Activated CD4-positive, CD25-positive, alpha-beta regulatory T cell treated with anti-CD3 and anti-CD28 coated beads, Interleukin-2, amount 50 U/mL, for 24 hours (primary cell): ENCODE measurements at regions not wholly inside any gene's neighbourhood (a gene's known extent, or its start where the extent isn't known, plus 50 kb on each side); places are given as distances from the start of the nearest gene placed in this dataset.

Experiments used
- ATAC-seq, 2 donors: fragments of 150-1000 bp; cut with Tn5 transposase; one replicate each; pipeline ENCODE4 v1.10.0; 2021; ENCODE audit warnings: mild to moderate bottlenecking in 1 of 2, moderate library complexity in 1 of 2

- no peak for ATAC-seq
These were observed 61.3 kb upstream of the SPIN1 start for GRCh38 chr9:88326936-88327335.

DNA sequence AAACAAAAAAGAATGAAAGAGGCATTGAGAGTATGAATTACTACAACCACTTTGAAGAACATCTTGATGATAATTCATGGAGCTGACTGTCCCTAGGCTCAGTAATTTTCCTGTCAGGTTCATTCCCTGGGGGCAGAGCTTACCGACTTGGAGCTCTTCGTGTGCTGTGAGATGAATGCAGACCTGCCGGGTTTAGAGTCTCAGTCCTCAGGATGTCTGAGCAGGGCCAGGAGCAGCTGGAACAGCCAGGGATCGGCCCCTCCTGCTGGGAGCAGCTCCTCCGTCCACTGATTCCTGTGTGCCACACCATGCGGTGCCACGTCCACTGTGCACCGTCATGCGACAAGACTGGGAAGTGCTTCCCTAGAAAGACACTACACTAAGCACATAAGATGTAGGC is 62.2 kb upstream of the SPIN1 start:
- no peak for ATAC-seq

DNA sequence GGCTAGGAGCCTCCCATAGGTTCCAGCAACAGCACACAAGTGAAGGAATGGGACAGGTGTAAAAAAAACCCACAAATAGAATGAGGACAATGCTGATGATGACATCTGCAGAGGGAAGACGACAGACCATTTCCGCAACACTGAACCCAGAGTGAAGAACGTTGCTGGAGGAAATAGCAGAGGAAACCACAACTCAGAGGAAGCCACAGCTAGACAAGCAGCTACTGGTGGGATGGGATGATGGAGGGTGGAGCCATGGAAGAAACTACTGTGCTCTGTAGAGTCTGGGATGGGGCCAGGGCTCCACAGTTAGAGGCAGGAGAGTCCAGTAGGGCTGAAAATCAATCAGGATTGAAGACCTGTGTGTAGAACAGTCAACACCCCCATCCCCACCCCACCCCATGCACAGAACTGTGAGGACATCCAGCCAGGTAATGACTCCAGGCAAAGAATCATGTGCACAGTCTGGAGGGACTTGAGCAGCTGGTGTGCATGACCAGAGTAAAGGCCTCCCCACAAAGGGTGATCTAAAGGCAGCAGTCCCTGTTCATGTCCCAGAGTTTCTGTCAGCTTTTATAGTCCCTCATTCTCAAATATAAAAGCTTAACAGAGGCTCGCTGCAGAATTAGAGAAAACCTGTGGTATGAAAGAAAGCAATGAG is 65.2 kb upstream of the SPIN1 start:
- ATAC-seq: peak; percentile 88 to 89

DNA sequence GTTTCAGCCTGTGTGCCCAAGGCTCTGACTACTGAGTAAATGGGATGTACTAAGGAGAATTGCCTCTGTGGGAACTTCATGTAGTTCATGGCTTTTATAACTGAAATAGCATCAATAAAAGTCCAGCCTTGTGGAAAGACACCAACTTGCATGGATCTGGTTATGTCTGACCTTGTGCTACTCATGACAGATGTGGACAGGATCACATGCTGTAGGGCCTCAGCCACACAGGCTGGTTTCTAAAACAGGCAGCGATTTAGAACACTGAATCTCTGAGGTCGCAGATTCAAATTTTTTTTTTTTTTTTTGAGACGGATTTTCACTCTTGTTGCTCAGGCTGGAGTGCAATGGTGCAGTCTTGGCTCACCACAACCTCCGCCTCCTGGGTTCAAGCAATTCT is 66.5 kb upstream of the SPIN1 start:
- ATAC-seq: no peak

DNA sequence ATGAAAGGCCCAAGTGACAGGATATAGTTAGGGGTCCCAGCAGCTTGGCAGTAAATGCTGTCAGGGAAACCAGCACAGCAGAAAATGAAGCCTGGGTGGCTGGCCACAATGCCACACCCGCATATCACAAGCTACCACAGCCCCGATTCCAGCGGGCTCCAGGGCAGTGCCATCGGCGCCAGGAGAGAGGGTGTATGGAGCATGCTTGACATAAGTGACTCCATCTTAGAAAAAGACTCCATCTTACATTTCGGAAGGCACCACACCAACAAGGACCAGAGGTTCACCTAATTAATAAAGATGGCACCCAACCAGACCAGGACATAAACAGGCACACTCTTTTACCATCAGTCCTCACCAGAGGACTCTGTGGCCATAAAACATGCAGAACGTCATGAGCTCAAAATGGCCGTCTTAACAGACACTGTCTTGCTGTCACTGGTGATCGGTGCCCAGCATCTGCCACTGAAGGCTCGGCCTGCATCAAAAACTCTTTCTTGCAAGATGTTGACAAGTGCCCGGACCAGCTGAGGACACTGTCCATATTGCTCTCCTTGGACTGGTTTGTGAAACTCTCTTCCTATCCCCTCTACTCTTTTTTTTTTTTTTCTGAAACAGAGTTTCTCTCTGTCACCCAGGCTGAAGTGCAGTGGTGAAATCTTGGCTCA is 67.4 kb upstream of the SPIN1 start:
- no peak for ATAC-seq

DNA sequence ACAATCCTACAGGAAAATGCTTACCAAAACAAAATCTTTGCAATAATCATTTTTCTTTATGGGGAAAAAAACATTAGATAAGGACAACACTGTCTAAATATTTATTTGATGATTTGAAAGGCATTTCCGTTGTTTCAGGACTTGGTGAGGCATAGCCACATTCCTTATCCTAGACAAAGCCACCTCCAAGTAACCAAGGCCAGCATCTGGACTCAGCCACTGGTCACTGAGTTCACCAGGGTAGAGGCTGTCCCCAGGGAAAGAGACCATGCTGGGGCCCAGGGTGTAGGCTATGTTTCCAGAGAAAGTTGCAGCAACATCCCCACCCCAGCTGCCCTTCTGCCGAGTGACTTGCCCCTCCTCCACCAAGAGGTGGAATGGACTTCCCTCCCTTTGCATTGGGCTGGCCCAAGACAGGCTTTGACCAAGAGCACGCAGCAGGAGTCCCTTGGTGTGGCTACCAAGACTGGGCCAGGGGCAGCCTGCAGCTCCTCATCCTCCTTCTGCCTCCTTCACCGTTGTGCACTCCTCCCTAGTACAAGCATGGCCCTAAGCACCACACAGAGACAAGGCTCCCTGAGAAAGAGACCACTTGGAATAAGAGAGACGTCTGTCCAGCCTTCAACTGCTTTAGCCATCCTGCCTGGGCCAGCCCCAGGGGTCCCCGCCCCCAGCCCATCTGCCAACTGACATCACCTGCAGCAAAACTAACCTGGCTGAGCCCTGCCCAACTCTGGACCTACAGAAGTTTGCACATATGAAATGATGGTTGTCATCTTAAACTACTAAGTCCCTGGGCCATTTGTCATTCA is 68.1 kb upstream of the SPIN1 start:
- no peak for ATAC-seq

DNA sequence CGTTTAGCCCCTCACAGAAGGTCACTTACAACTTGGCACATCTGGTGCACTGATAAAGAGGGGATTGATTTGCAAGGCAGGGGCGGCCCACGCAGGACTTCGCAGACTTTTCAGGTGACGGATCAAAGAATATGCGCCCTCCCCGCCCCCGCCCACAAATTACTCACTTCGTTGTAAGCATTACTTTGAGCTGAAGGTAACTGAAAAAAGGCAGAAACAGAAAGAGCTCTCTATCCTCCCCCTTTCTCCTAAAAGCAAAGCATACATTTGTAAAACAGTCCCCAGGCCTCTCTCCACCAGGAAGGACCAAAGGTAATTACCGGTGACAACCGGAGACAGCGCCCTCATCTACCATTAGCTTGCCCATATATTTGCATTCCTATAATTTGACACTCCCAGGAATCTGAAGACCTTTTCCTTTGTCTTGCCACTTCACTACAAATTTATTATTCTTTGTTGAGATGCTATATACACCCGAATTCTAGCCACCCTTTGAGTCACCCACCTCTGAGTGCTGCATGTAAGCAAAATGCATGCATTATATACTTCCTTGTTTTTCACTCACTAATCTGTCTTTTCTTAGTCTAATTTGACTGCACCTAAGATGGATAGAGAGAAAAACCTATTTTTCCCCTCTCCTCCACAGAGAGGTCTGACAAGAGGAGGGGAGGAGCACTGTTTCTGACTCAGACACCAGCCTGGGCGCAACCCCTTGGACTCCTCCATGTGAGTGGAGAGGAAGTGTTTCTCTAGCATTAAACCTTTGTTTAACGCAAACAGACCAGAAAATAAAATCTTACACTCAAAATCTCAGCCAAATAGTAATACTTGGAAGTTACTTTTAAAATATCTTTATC is 74.7 kb upstream of the SPIN1 start:
- peak; percentile 63 to 76 for ATAC-seq

DNA sequence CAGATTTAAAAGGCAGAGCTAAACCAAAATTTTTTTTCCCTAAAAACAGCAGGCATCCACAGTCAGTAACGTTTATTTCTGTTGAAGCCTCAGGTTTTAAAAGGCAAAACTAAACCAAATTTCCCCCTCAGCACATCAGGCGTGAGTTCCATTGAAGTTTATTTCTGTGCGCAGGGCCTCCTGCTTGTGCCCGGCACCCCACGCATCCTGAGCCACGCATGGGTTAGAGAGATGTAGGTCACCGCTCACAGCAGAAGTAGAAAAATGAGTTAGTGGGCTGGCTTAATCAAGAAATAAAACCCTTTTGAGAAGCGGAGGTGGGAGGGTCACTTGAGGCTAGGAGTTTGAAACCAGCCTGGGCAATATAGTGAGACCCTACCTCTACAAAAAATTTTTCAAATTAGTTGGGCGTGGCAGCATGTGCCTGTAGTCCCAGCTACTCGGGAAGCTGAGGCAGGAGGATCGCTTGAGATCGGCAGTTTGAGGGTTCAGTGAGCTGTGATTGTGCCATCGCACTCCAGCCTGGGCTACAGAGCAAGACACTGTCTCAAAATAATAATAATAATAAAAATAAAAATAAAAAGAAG is 75.6 kb upstream of the SPIN1 start:
- no peak for ATAC-seq

DNA sequence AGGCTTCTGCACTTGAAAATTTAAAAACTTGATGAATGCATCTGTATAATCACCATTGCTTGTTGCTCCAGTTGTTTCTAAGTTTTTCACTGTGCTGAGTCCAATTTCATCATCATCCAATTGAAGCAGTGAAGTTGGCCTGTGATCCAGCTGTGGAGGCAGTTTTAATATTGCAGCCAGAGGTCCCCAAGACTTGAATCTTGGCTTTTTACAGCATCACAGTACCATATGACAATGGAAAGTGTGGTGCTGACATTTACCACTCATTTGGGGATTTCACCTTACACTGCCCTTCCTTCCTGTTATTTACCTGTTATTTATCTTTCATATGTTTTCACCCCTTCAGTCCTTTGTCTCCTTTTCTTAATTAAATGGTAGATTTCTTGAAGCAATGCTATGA is 76.2 kb upstream of the SPIN1 start:
- ATAC-seq: peak; percentile 62 to 63

GRCh38 chr9:88310310-88310980 is 77.8 kb upstream of the SPIN1 start:
- no peak for ATAC-seq

DNA sequence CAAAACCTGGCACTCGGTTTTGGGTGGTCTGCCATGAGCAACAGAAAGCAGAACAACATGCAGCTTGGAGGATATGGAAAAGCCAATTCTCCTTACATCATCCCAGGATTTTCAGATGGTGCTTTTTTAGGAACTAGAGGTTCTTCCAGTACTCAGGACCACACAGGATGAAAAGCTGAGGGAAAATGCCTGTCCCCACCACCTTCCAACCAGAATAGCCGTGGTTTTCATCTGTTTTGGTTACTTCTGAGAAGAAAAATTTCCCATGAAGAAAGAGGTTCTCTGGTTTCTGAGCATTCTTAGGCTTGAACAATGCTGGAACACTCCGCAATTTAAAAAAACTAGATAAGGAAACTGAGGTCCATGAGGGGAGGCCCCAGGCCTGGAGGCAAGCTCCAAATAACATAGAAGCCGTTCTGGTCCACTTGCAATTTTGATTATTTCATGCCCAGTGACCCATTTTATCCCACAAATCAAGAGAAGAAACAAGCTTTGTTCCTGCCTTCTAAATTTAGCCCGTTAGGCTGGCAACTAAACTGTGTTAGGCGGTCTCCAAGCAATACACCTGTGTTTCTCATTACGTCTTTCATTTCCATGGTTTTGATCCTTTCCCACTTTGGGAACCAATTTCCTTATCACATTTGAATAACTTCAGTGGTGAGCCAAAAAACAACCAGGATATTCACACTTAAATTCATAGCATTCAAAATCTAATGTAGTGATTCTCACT is 79.2 kb upstream of the SPIN1 start:
- no peak for ATAC-seq

- ATAC-seq: no peak
These were observed 81.1 kb upstream of the SPIN1 start for GRCh38 chr9:88307136-88307535.

DNA sequence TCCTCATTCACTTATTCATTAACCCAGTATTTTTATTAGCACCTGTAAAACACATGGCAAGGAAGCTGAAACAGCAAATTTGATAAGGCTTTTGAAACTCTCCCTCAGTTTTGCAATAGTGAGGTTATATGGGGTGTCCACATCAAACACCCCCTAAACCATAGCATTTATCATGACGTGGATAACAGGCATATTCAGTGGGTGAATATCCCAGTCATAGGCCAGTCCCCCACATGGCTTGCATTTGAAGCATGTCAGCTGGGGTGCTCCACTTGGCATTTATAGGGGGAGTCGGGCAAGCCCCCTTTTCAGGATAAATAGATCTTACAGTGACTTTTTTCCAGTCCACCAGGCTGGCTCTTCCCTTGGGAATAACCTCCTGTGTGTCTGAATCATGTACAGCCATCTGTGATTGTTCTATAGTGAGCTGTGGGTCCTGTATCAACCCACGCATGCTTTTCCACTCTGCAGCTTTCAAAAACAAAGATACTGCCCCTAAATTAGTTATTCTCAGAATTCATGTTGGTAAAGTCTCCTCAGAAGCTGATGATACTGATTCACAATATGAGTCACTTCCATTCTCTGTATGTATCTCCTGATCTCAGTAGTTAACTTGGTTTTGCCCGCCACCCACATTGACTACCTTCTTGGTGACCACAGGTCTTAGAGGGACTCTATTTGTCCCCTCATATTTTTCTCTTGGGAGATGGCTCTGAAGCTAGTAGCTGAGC is 84.4 kb upstream of the SPIN1 start:
- ATAC-seq: peak; percentile 95 to 97

GRCh38 chr9:88302579-88303324 is 85.5 kb upstream of the SPIN1 start:
- ATAC-seq: no peak

- no peak for ATAC-seq
These were observed 87.7 kb upstream of the SPIN1 start for GRCh38 chr9:88300556-88300955.

DNA sequence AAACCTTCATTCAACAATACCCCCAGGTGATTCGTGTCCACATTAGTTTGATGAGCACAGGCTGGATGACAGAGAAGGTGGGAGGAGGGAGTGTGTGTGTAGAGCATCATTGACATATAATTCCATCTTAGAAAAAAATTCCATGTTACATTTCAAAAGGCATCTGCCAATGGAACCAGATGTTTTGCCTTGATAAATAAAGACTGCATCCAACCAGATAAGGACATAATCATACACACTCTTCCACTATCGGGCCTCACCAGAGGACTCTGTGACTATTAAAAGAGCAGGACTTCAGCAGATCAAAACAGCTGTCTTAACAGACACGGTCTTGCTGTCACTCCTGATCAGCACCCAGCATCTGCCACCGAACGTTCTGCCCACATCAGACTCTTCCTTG is 96.4 kb upstream of the SPIN1 start:
- no peak for ATAC-seq

DNA sequence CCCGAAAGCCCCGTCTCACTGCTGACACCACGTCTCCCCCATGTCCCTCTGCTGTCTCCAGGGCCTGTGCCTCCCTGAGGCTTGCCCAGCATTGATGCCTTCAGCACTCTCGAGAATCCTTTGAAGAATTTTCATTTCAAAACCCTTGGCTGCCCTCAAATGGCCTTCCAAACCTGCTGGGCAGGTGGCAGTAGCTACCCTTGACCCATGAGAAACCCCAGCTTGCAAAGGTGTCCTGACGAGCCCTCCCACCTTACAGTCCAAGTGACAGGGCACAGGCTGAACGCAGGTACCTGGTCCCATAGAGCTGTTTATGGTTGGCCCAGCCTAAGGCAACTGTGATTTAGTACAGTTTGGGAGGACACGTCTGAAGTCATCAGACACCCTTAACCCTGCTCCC is 97.2 kb upstream of the SPIN1 start:
- no peak for ATAC-seq

DNA sequence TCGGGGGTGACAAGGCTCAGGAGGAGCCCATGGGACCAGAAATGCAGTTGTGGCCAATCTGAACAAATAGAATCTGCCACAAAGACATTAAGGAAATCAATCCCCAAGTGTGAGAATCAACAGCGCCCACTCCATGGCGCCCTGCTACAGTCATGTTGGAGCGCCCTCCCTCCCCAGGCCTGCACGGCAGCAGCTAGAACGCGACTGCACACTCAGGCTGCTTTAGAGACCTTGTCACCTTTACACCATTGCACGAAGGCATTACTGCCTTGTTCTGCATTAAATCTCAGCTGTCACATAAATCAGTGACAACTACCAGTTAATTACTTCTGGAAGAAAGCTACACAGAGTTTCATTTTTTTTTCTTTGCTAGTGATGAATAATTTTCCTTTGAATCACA is 98.7 kb upstream of the SPIN1 start:
- no peak for ATAC-seq

DNA sequence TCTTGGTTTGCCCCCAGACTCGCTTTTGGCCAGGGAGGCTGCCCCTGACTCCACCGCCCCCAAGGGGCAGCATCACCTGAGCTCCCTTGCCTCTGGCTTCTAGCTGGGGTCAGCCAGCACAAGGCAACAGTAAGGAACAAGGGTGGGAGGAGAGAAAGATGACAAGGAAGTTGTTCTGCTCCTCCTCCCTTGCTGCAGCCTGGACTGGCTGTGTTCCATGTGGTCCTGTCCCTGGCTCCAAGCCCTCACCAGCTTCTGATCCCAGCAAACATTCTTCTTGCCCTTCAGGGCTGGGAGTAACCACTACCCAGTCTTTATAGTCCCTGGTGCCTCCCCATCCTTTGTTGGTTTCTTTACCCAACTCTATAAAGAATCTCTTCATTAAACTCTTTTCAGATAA is 100.3 kb upstream of the SPIN1 start:
- ATAC-seq: no peak
